IMR-90 (cell line): ENCODE measurements at regions not wholly inside any gene's neighbourhood (a gene's known extent, or its start where the extent isn't known, plus 50 kb on each side); places are given as distances from the start of the nearest gene placed in this dataset.
A peak's percentile ranks its signal among the peaks of the same experiment; 100 is the strongest.

ENCODE experiments used
- ATAC-seq: fragments of 200-7000 bp; cut with Tn5 transposase; 2 replicates; pipeline ENCODE4 v1.9.1; 2020; ENCODE audit warnings: low read depth, mild to moderate bottlenecking, moderate library complexity
- BruUV-seq: library from RNA; stranded (reverse); fragments of 400-500 nt; replicated peaks from 2 replicates; lab custom pipeline; 2021; lab: Mats Ljungman, UMichigan
- CTCF ChIA-PET: fragments of 300-600 bp; formaldehyde crosslinking; extraction: SDS; loops from one replicate; lab custom pipeline; 2021; ENCODE audit warnings: antibody characterized with exemption; lab: Yijun Ruan, JAX
- POLR2A ChIA-PET: fragments of 300-600 bp; sonication (Branson Sonifier 250); formaldehyde crosslinking; loops from one replicate; lab custom pipeline; 2022; ENCODE audit warnings: antibody characterized with exemption; ENCODE audit not compliant: unreplicated experiment; lab: Charles Lee
- DNase-seq: peaks from one replicate; pipeline ENCODE4 v3.0.0; 2013
- H2AFZ ChIP-seq: replicated peaks from 2 replicates; pipeline ENCODE3; 2013; ENCODE audit warnings: low read length, mild to moderate bottlenecking; ENCODE audit not compliant: poor library complexity
- H2AK5ac ChIP-seq: 2 replicates; pipeline ENCODE4 v1.6.1; 2013; ENCODE audit warnings: low read depth, low read length, inconsistent platforms
- H2AK9ac ChIP-seq: replicated peaks from 2 replicates; pipeline ENCODE3; 2013; ENCODE audit warnings: mild to moderate bottlenecking, low read depth, low read length, moderate library complexity; ENCODE audit not compliant: poor library complexity
- H2BK120ac ChIP-seq: 2 replicates; pipeline ENCODE4 v1.6.1; 2013; ENCODE audit warnings: low read depth, low read length, inconsistent platforms
- H2BK15ac ChIP-seq: 3 replicates; pipeline ENCODE4 v1.6.1; 2013; ENCODE audit warnings: low read depth, low read length, inconsistent platforms
- H2BK20ac ChIP-seq: 2 replicates; pipeline ENCODE4 v1.6.1; 2013; ENCODE audit warnings: low read depth, mild to moderate bottlenecking, inconsistent platforms, low read length, moderate library complexity
- H2BK5ac ChIP-seq: 2 replicates; pipeline ENCODE4 v1.6.1; 2013; ENCODE audit warnings: mild to moderate bottlenecking, low read depth, low read length, inconsistent platforms; ENCODE audit not compliant: poor library complexity, severe bottlenecking
- H3K14ac ChIP-seq: replicated peaks from 2 replicates; pipeline ENCODE4 v1.6.1; 2013; ENCODE audit warnings: low read depth, low read length, inconsistent platforms
- H3K18ac ChIP-seq: 2 replicates; pipeline ENCODE4 v1.6.1; 2013; ENCODE audit warnings: low read depth, low read length, control low read depth
- H3K23ac ChIP-seq: 2 replicates; pipeline ENCODE4 v1.6.1; 2013; ENCODE audit warnings: low read depth, low read length, inconsistent platforms
- H3K27ac ChIP-seq: 2 replicates; pipeline ENCODE4 v1.5.1; 2013; ENCODE audit warnings: mild to moderate bottlenecking, control low read depth, low read length; ENCODE audit not compliant: insufficient read depth
- H3K27me3 ChIP-seq: 2 replicates; pipeline ENCODE4 v1.6.1; 2013; ENCODE audit warnings: low read length; ENCODE audit not compliant: control insufficient read depth, insufficient read depth
- H3K36me3 ChIP-seq: 2 replicates; pipeline ENCODE4 v1.6.1; 2013; ENCODE audit warnings: low read length, mixed read lengths; ENCODE audit not compliant: control insufficient read depth, insufficient read depth
- H3K4ac ChIP-seq: 2 replicates; pipeline ENCODE4 v1.6.1; 2013; ENCODE audit warnings: low read depth, low read length, inconsistent platforms
- H3K4me1 ChIP-seq: 2 replicates; pipeline ENCODE4 v1.6.1; 2013; ENCODE audit warnings: low read length, mixed read lengths; ENCODE audit not compliant: control insufficient read depth, insufficient read depth
- H3K4me2 ChIP-seq: 2 replicates; pipeline ENCODE4 v1.6.1; 2013; ENCODE audit warnings: low read depth, mild to moderate bottlenecking, control low read depth, low read length, moderate library complexity
- H3K4me3 ChIP-seq: 2 replicates; pipeline ENCODE4 v1.5.1; 2013; ENCODE audit warnings: low read depth, mild to moderate bottlenecking, control low read depth, low read length, moderate library complexity; ENCODE audit not compliant: insufficient read depth
- H3K56ac ChIP-seq: 2 replicates; pipeline ENCODE4 v1.6.1; 2013; ENCODE audit warnings: low read length, inconsistent platforms; ENCODE audit not compliant: insufficient read depth; ENCODE audit errors: extremely low read depth
- H3K79me1 ChIP-seq, 2 experiments: 2 replicates each; pipeline ENCODE4 v1.6.1; 2013; ENCODE audit warnings: low read length in 2 of 2, inconsistent platforms in 1 of 2, low read depth in 1 of 2
- H3K9ac ChIP-seq: 2 replicates; pipeline ENCODE4 v1.6.1; 2013; ENCODE audit warnings: low read depth, low read length, control low read depth
- H3K9me1 ChIP-seq: 2 replicates; pipeline ENCODE4 v1.6.1; 2013; ENCODE audit warnings: low read length, inconsistent platforms; ENCODE audit not compliant: insufficient read depth
- H3K9me3 ChIP-seq: 2 replicates; pipeline ENCODE4 v1.6.1; 2013; ENCODE audit warnings: low read length; ENCODE audit not compliant: control insufficient read depth, insufficient read depth
- H4K20me1 ChIP-seq: 2 replicates; pipeline ENCODE4 v1.6.1; 2013; ENCODE audit warnings: low read length, inconsistent platforms; ENCODE audit not compliant: insufficient read depth
- H4K5ac ChIP-seq: 2 replicates; pipeline ENCODE4 v1.6.1; 2013; ENCODE audit warnings: mild to moderate bottlenecking, low read depth, low read length, control low read depth
- H4K8ac ChIP-seq, 2 experiments: 2 replicates each; pipeline ENCODE4 v1.6.1; 2013; ENCODE audit warnings: low read depth in 2 of 2, low read length in 2 of 2, control low read depth in 1 of 2, inconsistent platforms in 1 of 2
- H4K91ac ChIP-seq: 2 replicates; pipeline ENCODE4 v1.6.1; 2013; ENCODE audit warnings: low read depth, low read length, inconsistent platforms; ENCODE audit not compliant: insufficient read depth
- CHD1 ChIP-seq: IDR thresholded peaks from 2 replicates; pipeline ENCODE4 v1.6.1; 2012; ENCODE audit warnings: low read depth, low read length, improper control_type of control experiment
- FOS ChIP-seq: fragments of 150-350 bp; IDR thresholded peaks from 2 replicates; pipeline ENCODE4 v1.6.1; 2016; ENCODE audit warnings: low read depth, low read length
- MXI1 ChIP-seq: IDR thresholded peaks from 2 replicates; pipeline ENCODE4 v1.6.1; 2012; ENCODE audit warnings: low read depth, mild to moderate bottlenecking, low read length, moderate library complexity, borderline replicate concordance
- NFE2L2 ChIP-seq: fragments of 150-350 bp; IDR thresholded peaks from 2 replicates; pipeline ENCODE4 v1.6.1; 2016; ENCODE audit warnings: low read depth, mild to moderate bottlenecking, low read length
- RFX5 ChIP-seq: IDR thresholded peaks from 2 replicates; pipeline ENCODE4 v1.8.0; 2012; ENCODE audit warnings: low read depth, mild to moderate bottlenecking, low read length, moderate library complexity
- WGBS, 2 experiments: methylation state at CpG; one replicate each; pipeline versions ENCODE4 v1.1.5 to v1.1.7; 2013; ENCODE audit warnings: missing lambda C conversion rate in 2 of 2; ENCODE audit not compliant: insufficient read length in 1 of 2; ENCODE audit errors: extremely low coverage in 2 of 2; 5-methylcytosine and 5-hydroxymethylcytosine counted together
- dilution Hi-C: fragments of 300-500 bp; cut with HindIII; formaldehyde crosslinking; loops from one replicate; pipeline ENCODE4 v1.14.3; 2018; ENCODE audit warnings: low sequenced_read_pairs; ENCODE audit not compliant: unreplicated experiment
- in situ Hi-C: fragments of 300-500 bp; cut with MboI; formaldehyde crosslinking; loops from 3 replicates; pipeline ENCODE4 v1.14.3; 2019; ENCODE audit warnings: low sequenced_read_pairs, inconsistent platforms, mixed read lengths
- intact Hi-C: fragments of 100-400 bp; cut with micrococcal nuclease; formaldehyde crosslinking; loops from 2 replicates; pipeline ENCODE4 v1.10.0; 2022
- TF ChIP-seq, protein P1 (sequence below): conservative IDR thresholded peaks from 2 replicates; pipeline ENCODE4 v1.5.1; 2012; ENCODE audit warnings: mild to moderate bottlenecking, low read depth, low read length, improper control_type of control experiment

GRCh38 chr6:121510568-121511177 lies 75.2 kb downstream of the GJA1 start (continued):
- no peak for TF ChIP-seq NFE2L2

DNA sequence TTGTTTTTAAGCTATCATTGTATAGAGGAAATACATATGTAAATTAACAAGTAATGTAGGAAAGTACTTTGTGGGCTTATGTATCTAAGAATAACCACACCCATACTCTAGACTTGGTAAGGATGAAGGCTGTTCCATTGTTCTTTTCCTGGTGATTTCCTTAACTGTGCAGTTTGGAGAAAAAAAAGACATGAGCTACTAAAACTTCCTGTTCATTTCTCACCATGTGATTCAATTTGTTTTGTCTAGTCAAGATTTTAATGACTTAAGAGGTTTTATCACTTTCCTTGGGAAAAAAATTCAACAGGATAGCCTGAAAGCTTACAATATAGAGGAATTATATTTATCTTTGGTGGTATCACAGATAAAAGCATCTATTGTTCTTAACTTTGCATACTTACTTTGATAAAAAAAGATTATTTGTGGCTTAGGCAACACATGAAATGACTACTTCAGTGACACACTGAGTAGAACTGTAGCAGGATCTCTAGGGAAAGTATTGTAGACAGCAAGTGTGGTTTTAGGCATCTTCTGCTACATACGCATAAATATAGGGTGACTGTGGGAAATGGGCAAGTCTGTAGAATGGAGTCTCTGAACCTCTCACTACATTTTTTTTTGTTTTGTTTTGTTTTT lies 80.3 kb downstream of the GJA1 start:
- no peaks in the 10 kb centered on the region for H4K20me1 ChIP-seq
- no TSS peak for BruUV-seq
- no peak overlapping the region; the same call in 1 of the 2 replicates for H4K91ac ChIP-seq
- H3K27ac ChIP-seq = no peak overlapping the region
- no peaks in the 10 kb centered on the region for H3K79me1 ChIP-seq
- H2AFZ ChIP-seq = peak overlapping the region; percentile 25
- DNase-seq = peak; percentile 46
- H3K9me3 ChIP-seq = no peaks in the 10 kb centered on the region
- in situ Hi-C loops (no loop called here), dilution Hi-C loops (no loop called here), intact Hi-C loops (no loop called here)
- ChIA-PET CTCF (interaction anchor here (0.6 kb wide), 1 partner anchor 334 kb away, joined by 3 read pairs; no protein-coding TSS in a partner anchor), POLR2A (no interaction called here)
- H2BK20ac ChIP-seq = peak overlapping the region; percentile 77; the same call in 1 of the 2 replicates
- H2AK9ac ChIP-seq = no peak overlapping the region
- H3K4me1 ChIP-seq = peaks cover 3% of the 10 kb centered on the region; the same call in 1 of the 2 replicates
- H3K27me3 ChIP-seq = no peaks in the 10 kb centered on the region
- H2BK15ac ChIP-seq = no peak overlapping the region; the same call in 2 of the 3 replicates
- no peak overlapping the region for H2BK5ac ChIP-seq
- H4K5ac ChIP-seq = no peak overlapping the region
- H3K56ac ChIP-seq = no peak overlapping the region
- H2BK120ac ChIP-seq = no peak overlapping the region
- TF ChIP-seq MXI1 (no peak), RFX5 (no peak), CHD1 (no peak), FOS (no peak)
- TF ChIP-seq, protein P1, sequence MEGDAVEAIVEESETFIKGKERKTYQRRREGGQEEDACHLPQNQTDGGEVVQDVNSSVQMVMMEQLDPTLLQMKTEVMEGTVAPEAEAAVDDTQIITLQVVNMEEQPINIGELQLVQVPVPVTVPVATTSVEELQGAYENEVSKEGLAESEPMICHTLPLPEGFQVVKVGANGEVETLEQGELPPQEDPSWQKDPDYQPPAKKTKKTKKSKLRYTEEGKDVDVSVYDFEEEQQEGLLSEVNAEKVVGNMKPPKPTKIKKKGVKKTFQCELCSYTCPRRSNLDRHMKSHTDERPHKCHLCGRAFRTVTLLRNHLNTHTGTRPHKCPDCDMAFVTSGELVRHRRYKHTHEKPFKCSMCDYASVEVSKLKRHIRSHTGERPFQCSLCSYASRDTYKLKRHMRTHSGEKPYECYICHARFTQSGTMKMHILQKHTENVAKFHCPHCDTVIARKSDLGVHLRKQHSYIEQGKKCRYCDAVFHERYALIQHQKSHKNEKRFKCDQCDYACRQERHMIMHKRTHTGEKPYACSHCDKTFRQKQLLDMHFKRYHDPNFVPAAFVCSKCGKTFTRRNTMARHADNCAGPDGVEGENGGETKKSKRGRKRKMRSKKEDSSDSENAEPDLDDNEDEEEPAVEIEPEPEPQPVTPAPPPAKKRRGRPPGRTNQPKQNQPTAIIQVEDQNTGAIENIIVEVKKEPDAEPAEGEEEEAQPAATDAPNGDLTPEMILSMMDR = no peak
- ATAC-seq = no peak
- peaks cover 3% of the 10 kb centered on the region; the same call in 1 of the 2 replicates for H3K9me1 ChIP-seq
- no peak overlapping the region; the same call in 1 of the 2 replicates for H3K4ac ChIP-seq
- no peak overlapping the region for H4K8ac ChIP-seq
- no peaks in the 10 kb centered on the region for H3K36me3 ChIP-seq
- no peak overlapping the region for H2AK5ac ChIP-seq
- H3K23ac ChIP-seq = no peak overlapping the region
- peak overlapping the region; percentile 75; the same call in 1 of the 2 replicates for H3K18ac ChIP-seq
- no peak overlapping the region for H3K4me3 ChIP-seq
- H3K14ac ChIP-seq = no peak overlapping the region
- no CpG with 5 or more reads among the region's 1 CpG for WGBS, 2 experiments
- no peak overlapping the region for H3K4me2 ChIP-seq
- no peak overlapping the region for H3K9ac ChIP-seq
